ENCODE measurements at regions not wholly inside any gene's neighbourhood (a gene's known extent, or its start where the extent isn't known, plus 50 kb on each side); places are given as distances from the start of the nearest gene placed in this dataset.

DNA sequence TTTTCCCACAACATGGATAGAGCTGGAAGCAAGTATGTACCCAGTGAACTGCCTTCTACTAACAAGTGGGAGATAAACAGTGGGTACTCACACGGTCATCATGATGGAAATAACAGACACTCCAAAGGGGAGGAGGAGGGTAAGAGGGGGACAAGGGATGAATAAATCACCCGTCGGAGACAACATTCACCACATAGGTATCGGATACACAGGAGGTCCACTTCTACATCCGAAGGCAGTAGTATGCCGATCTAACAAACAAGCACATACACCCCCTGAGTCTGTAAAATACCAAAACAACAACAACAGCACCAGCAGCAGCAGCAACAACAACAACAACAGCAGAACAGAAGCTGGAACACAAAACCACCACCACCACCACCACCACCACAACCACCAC is 1943.2 kb upstream of the DEFB115 start:
- H3K4me3 ChIP-seq (replicated peaks in 1 of 3; ENCODE audit: low read depth in 2 of 3, low read length in 3 of 3): no peak overlapping the region
- peaks cover 22 to 71% (median 45%) of the 10 kb centered on the region in 7 donors for H3K9me3 Mint-ChIP-seq
- no peaks in the 10 kb centered on the region for H3K36me3 Mint-ChIP-seq
- H4K20me1 ChIP-seq (ENCODE audit: insufficient read depth, low read length): no peaks in the 10 kb centered on the region
- no peaks in the 10 kb centered on the region for H3K4me1 ChIP-seq (ENCODE audit: control insufficient read depth in 1 of 2, insufficient read depth in 2 of 2, low read length in 2 of 2)
- no peaks in the 10 kb centered on the region for H3K79me2 ChIP-seq (ENCODE audit: insufficient read depth, low read length)
- no peak overlapping the region for H3K4me2 ChIP-seq (replicated peaks; ENCODE audit: extremely low read depth, low read length, poor library complexity, severe bottlenecking)
- no peaks in the 10 kb centered on the region for H3K4me1 Mint-ChIP-seq
- no peak overlapping the region for H3K27ac ChIP-seq (ENCODE audit: low read depth in 1 of 2, low read length in 2 of 2)
- intact Hi-C loops (cut with micrococcal nuclease): no loop called here
- DNase-seq: no peak
- H3K27me3 ChIP-seq (ENCODE audit: control insufficient read depth in 2 of 2, insufficient read depth in 2 of 2, low read length in 2 of 2): peaks cover 0 to 1% of the 10 kb centered on the region in 2 donors
- no peak overlapping the region for H3K9ac ChIP-seq (ENCODE audit: insufficient read depth, low read length, poor library complexity, severe bottlenecking)
- peaks cover 33 to 60% of the 10 kb centered on the region in 2 donors for H3K9me3 ChIP-seq (replicated peaks in 1 of 2; ENCODE audit: control insufficient read depth in 1 of 2, insufficient read depth in 1 of 2, low read length in 2 of 2)
- H3K27me3 Mint-ChIP-seq (ENCODE audit: low read depth in 3 of 3): peaks cover 0 to 4% (median 0%) of the 10 kb centered on the region in 3 donors
- no peaks in the 10 kb centered on the region for H3K36me3 ChIP-seq (replicated peaks in 1 of 2; ENCODE audit: control insufficient read depth in 1 of 2, insufficient read depth in 2 of 2, low read length in 2 of 2)
- H2AFZ ChIP-seq (ENCODE audit: insufficient read depth, low read depth, low read length, poor library complexity, severe bottlenecking): no peak overlapping the region
- no CpG with 5 or more reads among the region's 6 CpGs for WGBS (ENCODE audit: insufficient coverage)
- TF ChIP-seq, protein P1, sequence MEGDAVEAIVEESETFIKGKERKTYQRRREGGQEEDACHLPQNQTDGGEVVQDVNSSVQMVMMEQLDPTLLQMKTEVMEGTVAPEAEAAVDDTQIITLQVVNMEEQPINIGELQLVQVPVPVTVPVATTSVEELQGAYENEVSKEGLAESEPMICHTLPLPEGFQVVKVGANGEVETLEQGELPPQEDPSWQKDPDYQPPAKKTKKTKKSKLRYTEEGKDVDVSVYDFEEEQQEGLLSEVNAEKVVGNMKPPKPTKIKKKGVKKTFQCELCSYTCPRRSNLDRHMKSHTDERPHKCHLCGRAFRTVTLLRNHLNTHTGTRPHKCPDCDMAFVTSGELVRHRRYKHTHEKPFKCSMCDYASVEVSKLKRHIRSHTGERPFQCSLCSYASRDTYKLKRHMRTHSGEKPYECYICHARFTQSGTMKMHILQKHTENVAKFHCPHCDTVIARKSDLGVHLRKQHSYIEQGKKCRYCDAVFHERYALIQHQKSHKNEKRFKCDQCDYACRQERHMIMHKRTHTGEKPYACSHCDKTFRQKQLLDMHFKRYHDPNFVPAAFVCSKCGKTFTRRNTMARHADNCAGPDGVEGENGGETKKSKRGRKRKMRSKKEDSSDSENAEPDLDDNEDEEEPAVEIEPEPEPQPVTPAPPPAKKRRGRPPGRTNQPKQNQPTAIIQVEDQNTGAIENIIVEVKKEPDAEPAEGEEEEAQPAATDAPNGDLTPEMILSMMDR (IDR thresholded peaks at IDR 0.05): no peak
- H3K4me3 Mint-ChIP-seq: no peak overlapping the region
- no peak overlapping the region for H3K27ac Mint-ChIP-seq

GRCh38 chr20:29318871-29319461 is 1938.5 kb upstream of the DEFB115 start:
- Mint-ChIP-seq H3K27ac (peak overlapping the region in 1 of 7 donors; percentile 9), H3K27me3 (ENCODE audit: low read depth in 3 of 3) (peaks cover 0 to 30% (median 2%) of the 10 kb centered on the region in 3 donors), H3K9me3 (peaks cover 19 to 52% (median 36%) of the 10 kb centered on the region in 7 donors), H3K4me3 (no peak overlapping the region), H3K36me3 (no peaks in the 10 kb centered on the region), H3K4me1 (no peaks in the 10 kb centered on the region)
- H3K79me2 ChIP-seq (ENCODE audit: insufficient read depth, low read length): no peaks in the 10 kb centered on the region
- no peak overlapping the region for H2AFZ ChIP-seq (ENCODE audit: insufficient read depth, low read depth, low read length, poor library complexity, severe bottlenecking)
- DNase-seq: no peak
- H3K4me2 ChIP-seq (replicated peaks; ENCODE audit: extremely low read depth, low read length, poor library complexity, severe bottlenecking): no peak overlapping the region
- no peaks in the 10 kb centered on the region for H4K20me1 ChIP-seq (ENCODE audit: insufficient read depth, low read length)
- no peak overlapping the region for H3K9ac ChIP-seq (ENCODE audit: insufficient read depth, low read length, poor library complexity, severe bottlenecking)
- H3K27ac ChIP-seq (ENCODE audit: low read depth in 1 of 2, low read length in 2 of 2): no peak overlapping the region
- intact Hi-C loops (cut with micrococcal nuclease): no loop called here
- H3K9me3 ChIP-seq (replicated peaks in 1 of 2; ENCODE audit: control insufficient read depth in 1 of 2, insufficient read depth in 1 of 2, low read length in 2 of 2): peaks cover 33 to 38% of the 10 kb centered on the region in 2 donors
- no peaks in the 10 kb centered on the region for H3K36me3 ChIP-seq (replicated peaks in 1 of 2; ENCODE audit: control insufficient read depth in 1 of 2, insufficient read depth in 2 of 2, low read length in 2 of 2)
- TF ChIP-seq, protein P1 (IDR thresholded peaks at IDR 0.05): no peak
- H3K4me1 ChIP-seq (ENCODE audit: control insufficient read depth in 1 of 2, insufficient read depth in 2 of 2, low read length in 2 of 2): no peaks in the 10 kb centered on the region
- peaks cover 0 to 7% of the 10 kb centered on the region in 2 donors for H3K27me3 ChIP-seq (ENCODE audit: control insufficient read depth in 2 of 2, insufficient read depth in 2 of 2, low read length in 2 of 2)
- 67% methylated on average over 37 of the region's 37 CpGs for WGBS (ENCODE audit: insufficient coverage)
- H3K4me3 ChIP-seq (replicated peaks in 1 of 3; ENCODE audit: low read depth in 2 of 3, low read length in 3 of 3): no peak overlapping the region
